Activated T-cell treated with anti-CD3 and anti-CD28 coated beads for 1 hour (primary cell): ENCODE measurements at regions not wholly inside any gene's neighbourhood (a gene's known extent, or its start where the extent isn't known, plus 50 kb on each side); places are given as distances from the start of the nearest gene placed in this dataset.
"Not testable (repeated sequence)": the region's sequence is repeated elsewhere in the genome, so short reads cannot be mapped to it uniquely, and the experiment has no call there.

Source experiments
- DNase-seq: peaks from one replicate; pipeline ENCODE4 v3.0.0-alpha.2; 2020; ENCODE audit warnings: low read depth

GRCh38 chr20:12581644-12582289 is 427.0 kb upstream of the SPTLC3 start:
- no peak for DNase-seq

DNA sequence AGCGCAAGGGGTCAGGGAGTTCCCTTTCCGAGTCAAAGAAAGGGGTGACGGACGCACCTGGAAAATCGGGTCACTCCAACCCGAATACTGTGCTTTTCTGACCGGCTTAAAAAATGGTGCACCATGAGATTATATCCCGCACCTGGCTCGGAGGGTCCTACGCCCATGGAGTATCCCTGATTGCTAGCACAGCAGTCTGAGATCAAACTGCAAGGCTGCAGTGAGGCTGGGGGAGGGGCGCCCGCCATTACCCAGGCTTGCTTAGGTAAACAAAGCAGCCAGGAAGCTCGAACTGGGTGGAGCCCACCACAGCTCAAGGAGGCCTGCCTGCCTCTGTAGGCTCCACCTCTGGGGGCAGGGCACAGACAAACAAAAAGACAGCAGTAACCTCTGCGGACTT is 426.1 kb upstream of the SPTLC3 start:
- not testable (repeated sequence) for DNase-seq

DNA sequence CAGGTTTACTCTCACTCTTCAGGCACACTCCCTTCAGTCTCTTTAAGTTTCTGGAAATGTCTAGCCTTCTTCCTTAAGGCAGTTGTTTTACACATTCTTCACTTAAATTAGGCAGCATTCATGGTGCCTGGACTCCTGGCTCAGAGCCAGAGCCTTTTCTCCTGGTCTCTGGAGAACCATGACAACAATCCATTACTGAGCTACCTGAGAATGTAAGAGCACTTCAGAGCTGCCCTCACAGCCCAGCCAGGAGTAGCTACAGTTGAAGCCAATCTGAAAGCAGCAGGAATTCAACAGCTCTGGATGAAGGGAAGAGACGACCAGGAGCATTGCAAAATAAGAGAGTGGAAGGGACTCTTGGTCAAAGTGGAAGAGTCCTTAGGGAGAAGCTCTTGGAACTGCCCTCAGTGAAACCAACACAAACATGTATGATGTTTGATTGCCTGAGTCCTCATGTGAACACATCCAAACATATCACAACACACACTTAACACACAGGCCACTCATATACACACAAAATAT is 416.8 kb upstream of the SPTLC3 start:
- no peak for DNase-seq

- no peak for DNase-seq
Observed at GRCh38 chr20:12592756-12593155, 416.0 kb upstream of the SPTLC3 start.

DNA sequence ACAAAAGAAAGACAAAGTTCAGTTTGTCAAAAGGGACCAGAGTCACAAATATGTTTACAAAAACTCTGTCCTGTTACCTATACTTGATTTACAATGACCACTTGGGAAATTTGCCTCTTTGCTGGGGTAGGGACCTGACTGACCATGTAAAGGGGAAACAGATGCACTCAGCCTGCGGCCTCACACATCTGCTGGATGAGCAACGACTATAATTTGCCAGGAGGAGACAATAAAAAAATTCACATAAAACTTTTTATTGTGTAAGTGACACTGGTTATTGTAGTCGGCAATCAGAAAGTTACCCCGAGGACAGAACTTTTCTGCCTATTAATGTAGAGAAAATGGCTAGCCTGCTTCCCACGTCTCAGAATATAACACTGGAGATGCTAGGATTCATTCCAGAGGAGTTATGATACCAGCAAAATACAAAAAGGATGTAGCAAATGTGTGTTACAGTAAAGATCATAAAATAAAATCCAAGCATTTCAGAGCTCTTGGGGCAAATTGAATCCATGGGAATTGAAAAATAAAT is 415.4 kb upstream of the SPTLC3 start:
- DNase-seq: no peak

GRCh38 chr20:12594410-12595088 is 414.2 kb upstream of the SPTLC3 start:
- DNase-seq: no peak

DNA sequence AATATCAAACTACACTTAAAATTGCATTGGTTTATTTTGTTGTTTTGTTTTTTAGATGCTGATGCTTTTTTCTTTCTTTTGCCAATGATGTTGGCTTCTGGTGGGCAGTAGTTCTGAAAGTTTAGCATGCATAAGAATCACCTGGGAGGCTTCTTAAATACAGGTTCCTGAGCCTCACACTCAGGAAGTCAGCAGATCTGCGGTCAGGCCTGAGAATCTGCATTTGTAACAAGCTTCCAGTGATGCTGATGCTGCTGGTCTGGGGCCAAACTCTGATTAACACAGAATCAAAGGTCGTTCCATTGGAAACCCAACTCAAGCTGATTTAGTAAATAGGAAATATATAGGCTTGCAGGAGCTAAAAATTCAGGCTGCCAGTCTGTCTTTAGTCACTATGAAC is 412.9 kb upstream of the SPTLC3 start:
- DNase-seq: no peak

DNA sequence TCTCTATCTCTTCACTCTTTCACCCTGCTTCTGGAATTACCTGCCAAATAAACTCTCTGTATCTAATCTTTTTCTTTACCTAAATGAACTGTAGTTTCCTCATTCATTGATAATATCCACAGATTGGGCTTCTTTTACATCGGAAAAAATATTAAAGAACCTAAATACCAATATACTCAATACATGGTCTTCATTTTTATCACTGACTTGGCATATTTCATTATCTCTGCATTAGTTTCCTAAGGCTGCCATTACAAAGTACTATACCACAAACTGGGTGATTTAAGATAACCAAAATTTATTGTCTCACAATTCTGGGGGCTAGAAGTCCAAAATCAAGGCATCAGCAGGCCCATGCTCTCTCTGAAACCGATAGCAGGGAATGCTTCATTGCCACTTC is 411.9 kb upstream of the SPTLC3 start:
- no peak for DNase-seq

- no peak for DNase-seq
Observed at GRCh38 chr20:12597551-12597950, 411.2 kb upstream of the SPTLC3 start.

GRCh38 chr20:12598894-12599293 is 409.9 kb upstream of the SPTLC3 start:
- DNase-seq: no peak

DNA sequence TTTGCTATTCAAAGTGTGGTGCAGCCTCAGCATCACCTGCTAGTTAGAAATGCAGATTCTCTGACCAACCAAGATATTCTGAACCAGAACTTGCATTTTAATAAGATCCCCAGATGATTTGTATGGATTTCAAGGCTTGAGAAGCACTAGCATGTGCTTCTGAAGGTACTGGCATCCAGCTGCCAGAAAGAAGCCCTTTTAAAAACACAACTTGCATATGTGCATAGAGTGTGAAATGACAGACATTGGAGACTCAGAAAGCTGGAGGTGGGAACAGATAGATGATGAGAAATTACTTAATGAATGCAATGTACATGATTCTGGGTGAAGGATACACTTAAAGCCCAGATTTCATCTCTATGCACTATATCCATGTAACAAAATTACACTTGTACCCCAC is 409.3 kb upstream of the SPTLC3 start:
- DNase-seq: no peak

GRCh38 chr20:12605751-12606150 is 403.0 kb upstream of the SPTLC3 start:
- no peak for DNase-seq

- DNase-seq: no peak
Observed at GRCh38 chr20:12610871-12611270, 397.9 kb upstream of the SPTLC3 start.

DNA sequence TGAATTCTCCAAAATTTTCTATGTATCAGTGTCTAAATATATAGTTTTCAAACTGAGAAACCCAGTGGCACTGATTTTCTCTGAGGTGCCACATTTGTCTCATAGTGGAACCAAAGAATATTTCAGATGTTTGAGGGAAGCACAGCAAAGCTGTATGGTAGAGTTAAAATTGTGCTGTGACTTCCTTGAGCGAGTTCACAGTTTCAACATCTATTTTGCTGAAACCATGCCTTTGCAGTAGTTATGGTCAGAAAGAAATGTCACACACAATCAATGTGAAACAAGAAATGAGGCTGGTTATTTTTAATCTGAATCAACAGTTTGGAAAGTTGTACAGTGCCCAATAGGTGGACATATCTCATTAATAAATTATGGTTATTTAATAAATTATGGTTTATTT is 394.0 kb upstream of the SPTLC3 start:
- no peak for DNase-seq

GRCh38 chr20:12617076-12617475 is 391.7 kb upstream of the SPTLC3 start:
- no peak for DNase-seq

- DNase-seq: no peak
Observed at GRCh38 chr20:12623870-12624269, 384.9 kb upstream of the SPTLC3 start.

DNA sequence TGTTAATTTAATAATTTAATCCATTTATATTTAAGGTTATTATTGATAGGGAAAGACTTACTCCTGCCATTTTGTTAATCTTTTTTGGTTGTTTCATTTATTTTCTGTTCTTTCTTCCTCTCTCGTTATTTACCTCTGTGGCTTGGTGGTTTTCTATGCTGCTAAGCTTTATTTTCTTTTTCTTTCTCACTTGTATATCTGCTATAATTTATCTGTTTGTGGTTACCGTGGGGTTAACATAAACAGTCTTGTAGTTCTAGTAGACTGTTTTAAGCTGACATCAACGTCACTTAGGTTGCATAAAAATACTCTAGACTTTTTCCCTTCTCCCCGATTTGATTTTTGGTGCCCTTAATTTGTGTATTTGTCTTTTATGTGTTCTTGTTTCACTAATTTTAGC is 381.3 kb upstream of the SPTLC3 start:
- DNase-seq: no peak

DNA sequence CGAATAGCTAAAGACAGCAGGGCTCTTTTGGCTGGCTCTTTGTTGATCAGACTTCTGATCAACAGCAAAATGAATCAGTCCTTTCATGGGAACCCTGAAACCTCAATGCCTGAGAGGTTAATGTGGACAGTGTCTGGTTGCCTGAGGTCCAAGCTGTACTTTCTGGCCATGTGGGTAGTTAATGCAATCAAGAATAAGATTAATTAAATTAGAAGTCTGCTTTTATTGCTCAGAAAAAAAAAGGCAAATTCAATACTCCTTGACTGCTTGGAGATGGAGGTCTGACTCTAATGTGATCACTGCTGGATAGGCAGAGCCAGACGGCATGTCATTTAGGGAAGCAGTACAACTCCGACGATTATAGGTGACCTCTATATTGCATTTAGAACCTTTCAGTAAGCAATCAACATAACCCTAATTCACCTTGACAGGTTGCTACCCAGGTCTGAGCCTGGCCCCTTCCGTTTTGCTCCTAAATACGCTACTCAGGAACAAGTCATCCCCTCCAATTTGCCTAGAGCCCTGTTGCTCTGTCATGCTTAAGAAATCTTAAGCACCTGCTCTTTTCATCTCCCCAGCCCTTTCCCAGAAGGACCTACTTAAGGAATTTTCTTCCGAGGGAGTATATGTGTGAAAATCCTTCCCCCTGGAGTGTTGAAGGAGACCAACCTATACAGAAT is 370.0 kb upstream of the SPTLC3 start:
- DNase-seq: no peak

GRCh38 chr20:12640251-12640650 is 368.5 kb upstream of the SPTLC3 start:
- no peak for DNase-seq

DNA sequence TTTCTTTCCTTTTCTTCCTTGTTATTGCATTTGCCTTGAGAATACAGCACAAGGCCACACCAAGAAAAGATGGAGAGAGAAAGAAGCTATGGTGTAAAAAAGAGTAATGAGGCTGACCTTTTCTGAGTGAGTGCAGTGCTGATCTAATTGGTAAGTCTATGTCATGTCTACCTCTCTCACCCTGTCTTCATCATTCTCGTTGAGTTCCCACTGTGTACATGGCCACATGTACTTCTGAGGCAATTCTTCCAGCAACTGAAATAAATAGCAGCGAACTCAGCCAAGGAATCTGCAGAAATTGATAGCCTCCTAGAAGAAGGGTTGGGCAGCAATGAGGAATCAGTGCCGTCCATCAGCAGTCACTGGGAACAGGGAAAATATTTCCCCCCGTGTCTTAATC is 367.2 kb upstream of the SPTLC3 start:
- no peak for DNase-seq

DNA sequence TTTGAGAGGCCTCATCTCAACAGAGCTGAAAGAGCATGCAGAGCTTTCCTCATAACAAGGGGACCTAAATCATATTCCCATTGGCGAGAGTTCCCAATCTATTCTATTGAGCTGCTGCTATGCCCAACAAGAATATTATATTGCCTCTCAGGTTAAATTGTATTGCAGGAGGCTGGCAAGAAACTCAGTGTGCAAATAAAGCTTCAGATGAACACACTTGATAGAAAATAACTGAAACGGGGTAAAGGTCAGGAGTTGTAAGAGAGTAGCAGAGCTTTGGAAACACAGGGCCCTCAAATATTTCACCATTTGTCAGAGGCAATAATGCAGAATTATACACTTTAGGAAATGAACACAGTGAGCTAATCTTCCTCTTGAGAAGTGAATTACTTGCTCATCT is 364.3 kb upstream of the SPTLC3 start:
- no peak for DNase-seq

- no peak for DNase-seq
Observed at GRCh38 chr20:12649234-12649633, 359.5 kb upstream of the SPTLC3 start.

- no peak for DNase-seq
Observed at GRCh38 chr20:12653642-12654041, 355.1 kb upstream of the SPTLC3 start.
